DMS79 (cell line): ENCODE measurements at regions not wholly inside any gene's neighbourhood (a gene's known extent, or its start where the extent isn't known, plus 50 kb on each side); places are given as distances from the start of the nearest gene placed in this dataset.

Experiments
- DNase-seq: peaks from one replicate; lab custom pipeline; 2025; lab: John Stamatoyannopoulos, UW

- DNase-seq, result no peak
These were observed 565.7 kb downstream of the ZEB2 start for GRCh38 chr2:143954186-143954585.

- no peak for DNase-seq
These were observed 566.4 kb downstream of the ZEB2 start for GRCh38 chr2:143953451-143954030.

GRCh38 chr2:143952536-143952935, 567.4 kb downstream of the ZEB2 start:
- DNase-seq, result no peak

- DNase-seq, result no peak
These were observed 569.2 kb downstream of the ZEB2 start for GRCh38 chr2:143950704-143951103.

GRCh38 chr2:143949121-143949848, 570.6 kb downstream of the ZEB2 start:
- DNase-seq, result no peak

GRCh38 chr2:143948710-143949109, 571.2 kb downstream of the ZEB2 start:
- DNase-seq, result no peak

- no peak for DNase-seq
These were observed 573.2 kb downstream of the ZEB2 start for GRCh38 chr2:143946436-143947391.

GRCh38 chr2:143942486-143942885, 577.4 kb downstream of the ZEB2 start:
- DNase-seq, result no peak

- no peak for DNase-seq
These were observed 579.2 kb downstream of the ZEB2 start for GRCh38 chr2:143940720-143941119.

GRCh38 chr2:143939626-143940330, 580.1 kb downstream of the ZEB2 start:
- DNase-seq, result no peak

- DNase-seq, result no peak
These were observed 582.1 kb downstream of the ZEB2 start for GRCh38 chr2:143937723-143938350.

GRCh38 chr2:143936848-143937722, 582.8 kb downstream of the ZEB2 start:
- DNase-seq, result peak; percentile 8

- DNase-seq, result no peak
These were observed 583.4 kb downstream of the ZEB2 start for GRCh38 chr2:143936538-143936847.

GRCh38 chr2:143935482-143935752, 584.5 kb downstream of the ZEB2 start:
- no peak for DNase-seq

- no peak for DNase-seq
These were observed 585.1 kb downstream of the ZEB2 start for GRCh38 chr2:143934626-143935481.

GRCh38 chr2:143933946-143934569, 585.9 kb downstream of the ZEB2 start:
- no peak for DNase-seq

GRCh38 chr2:143930891-143931290, 589.0 kb downstream of the ZEB2 start:
- DNase-seq, result no peak

- no peak for DNase-seq
These were observed 591.3 kb downstream of the ZEB2 start for GRCh38 chr2:143928613-143929012.

GRCh38 chr2:143928184-143928583, 591.7 kb downstream of the ZEB2 start:
- no peak for DNase-seq

- DNase-seq, result no peak
These were observed 593.2 kb downstream of the ZEB2 start for GRCh38 chr2:143926736-143927135.
